Activated CD8-positive, alpha-beta memory T cell treated with anti-CD3 and anti-CD28 coated beads for 36 hours (primary cell): ENCODE measurements at regions not wholly inside any gene's neighbourhood (a gene's known extent, or its start where the extent isn't known, plus 50 kb on each side); places are given as distances from the start of the nearest gene placed in this dataset.

Source experiments
- CTCF ChIA-PET: fragments of 350-600 bp; sonication (Branson Sonifier 250); formaldehyde crosslinking; loops from one replicate; lab custom pipeline; 2021; ENCODE audit warnings: antibody characterized with exemption; lab: Charles Lee
- POLR2A ChIA-PET: fragments of 350-600 bp; sonication (Branson Sonifier 250); formaldehyde crosslinking; loops from one replicate; lab custom pipeline; 2021; ENCODE audit warnings: antibody characterized with exemption; lab: Charles Lee

DNA sequence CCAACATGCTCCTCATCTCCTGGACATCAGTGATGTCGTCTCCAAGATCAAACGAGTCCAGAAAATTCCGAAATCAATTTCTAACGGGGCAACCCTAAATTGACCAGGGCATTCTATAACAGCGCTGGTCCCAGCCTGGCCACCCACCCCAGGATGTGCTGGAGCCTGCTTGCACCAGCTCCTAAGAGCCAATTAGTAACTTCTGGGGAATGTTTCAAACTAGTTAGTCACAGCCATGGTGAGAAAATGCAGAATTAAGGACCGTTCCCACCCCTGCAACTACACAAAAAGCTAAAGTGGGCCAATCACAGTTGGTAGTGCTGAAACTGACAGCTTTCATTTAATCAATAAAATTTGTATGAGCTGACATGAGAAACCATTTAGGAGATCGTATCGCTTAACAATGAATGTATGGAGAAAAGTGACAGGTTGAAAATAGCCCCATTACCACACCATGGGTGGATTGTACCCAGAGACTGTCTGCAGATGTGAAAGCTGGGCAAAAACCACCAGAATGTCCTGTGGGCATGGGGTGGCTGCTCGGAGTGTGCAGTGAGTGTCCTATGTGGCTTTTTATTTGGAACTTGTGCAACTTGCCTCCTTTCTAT, 165.7 kb upstream of the AFDN start:
- POLR2A ChIA-PET = no interaction called here

GRCh38 chr6:167661552-167662044, 165.1 kb upstream of the AFDN start:
- ChIA-PET POLR2A (no interaction called here), CTCF (no interaction called here)

More for the DNA sequence above, 165.7 kb upstream of the AFDN start:
- CTCF ChIA-PET = interaction anchor here (0.6 kb wide), 1 partner anchor 12 kb away, joined by 4 read pairs; no protein-coding TSS in a partner anchor

DNA sequence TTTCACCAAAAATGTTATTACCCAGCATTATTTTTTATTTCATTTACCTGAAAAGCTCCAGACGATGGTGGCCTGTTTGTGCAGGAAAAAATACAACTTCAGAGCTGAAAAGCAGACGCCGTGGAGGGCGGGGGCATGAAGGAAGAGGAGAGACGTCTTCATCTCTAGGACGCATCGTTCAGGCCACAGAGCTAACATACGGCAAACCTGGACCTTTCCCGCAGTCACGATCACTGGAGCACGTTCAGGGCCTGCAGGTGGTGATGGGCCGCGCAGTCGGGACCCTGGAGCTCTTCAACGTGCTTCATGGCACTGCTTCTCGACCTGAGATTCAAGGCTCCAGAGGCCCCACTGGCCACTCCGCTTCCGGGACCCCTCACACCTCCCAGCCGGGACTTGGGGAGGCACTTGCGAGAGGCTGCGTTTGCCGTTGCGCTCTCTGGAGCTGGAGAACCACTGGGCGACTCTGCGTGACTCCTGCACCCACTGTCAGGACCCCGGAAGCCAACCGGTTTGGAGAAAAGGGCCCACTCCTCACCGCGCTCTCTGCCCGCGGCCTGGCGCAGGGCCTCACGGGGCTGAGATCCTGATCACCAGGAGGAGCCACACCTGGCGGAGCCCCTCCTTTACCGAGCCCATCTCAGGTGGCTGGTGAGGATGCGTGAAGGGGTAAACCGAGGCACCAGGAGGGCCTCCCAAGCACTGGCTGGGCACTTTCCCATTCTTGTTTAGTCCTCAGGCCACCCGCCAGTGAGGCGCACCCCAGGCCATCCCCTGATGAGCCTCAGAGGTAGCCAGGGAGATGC, 164.4 kb upstream of the AFDN start:
- ChIA-PET POLR2A (no interaction called here), CTCF (no interaction called here)

DNA sequence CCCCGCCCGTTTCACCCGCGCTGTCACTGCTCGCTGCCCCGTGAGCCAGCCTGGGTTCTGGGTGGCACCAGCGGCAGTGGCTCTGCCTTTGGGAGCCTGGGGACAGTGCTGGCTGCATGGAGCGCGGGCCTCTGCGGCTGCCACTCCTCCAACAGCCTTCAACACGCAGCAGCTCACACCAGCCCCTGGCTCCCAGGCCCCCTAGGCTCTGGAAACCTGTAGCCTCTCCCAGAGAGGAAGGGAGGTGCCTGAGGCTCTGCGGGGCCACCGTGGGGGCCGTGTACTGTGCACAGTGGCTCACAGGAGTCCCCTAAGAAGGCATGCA, 163.9 kb upstream of the AFDN start:
- POLR2A ChIA-PET = no interaction called here
- CTCF ChIA-PET = no interaction called here

GRCh38 chr6:167663316-167663715, 163.4 kb upstream of the AFDN start:
- ChIA-PET CTCF (no interaction called here), POLR2A (no interaction called here)

- CTCF ChIA-PET = no interaction called here
These were observed 162.8 kb upstream of the AFDN start for GRCh38 chr6:167663784-167664443.

DNA sequence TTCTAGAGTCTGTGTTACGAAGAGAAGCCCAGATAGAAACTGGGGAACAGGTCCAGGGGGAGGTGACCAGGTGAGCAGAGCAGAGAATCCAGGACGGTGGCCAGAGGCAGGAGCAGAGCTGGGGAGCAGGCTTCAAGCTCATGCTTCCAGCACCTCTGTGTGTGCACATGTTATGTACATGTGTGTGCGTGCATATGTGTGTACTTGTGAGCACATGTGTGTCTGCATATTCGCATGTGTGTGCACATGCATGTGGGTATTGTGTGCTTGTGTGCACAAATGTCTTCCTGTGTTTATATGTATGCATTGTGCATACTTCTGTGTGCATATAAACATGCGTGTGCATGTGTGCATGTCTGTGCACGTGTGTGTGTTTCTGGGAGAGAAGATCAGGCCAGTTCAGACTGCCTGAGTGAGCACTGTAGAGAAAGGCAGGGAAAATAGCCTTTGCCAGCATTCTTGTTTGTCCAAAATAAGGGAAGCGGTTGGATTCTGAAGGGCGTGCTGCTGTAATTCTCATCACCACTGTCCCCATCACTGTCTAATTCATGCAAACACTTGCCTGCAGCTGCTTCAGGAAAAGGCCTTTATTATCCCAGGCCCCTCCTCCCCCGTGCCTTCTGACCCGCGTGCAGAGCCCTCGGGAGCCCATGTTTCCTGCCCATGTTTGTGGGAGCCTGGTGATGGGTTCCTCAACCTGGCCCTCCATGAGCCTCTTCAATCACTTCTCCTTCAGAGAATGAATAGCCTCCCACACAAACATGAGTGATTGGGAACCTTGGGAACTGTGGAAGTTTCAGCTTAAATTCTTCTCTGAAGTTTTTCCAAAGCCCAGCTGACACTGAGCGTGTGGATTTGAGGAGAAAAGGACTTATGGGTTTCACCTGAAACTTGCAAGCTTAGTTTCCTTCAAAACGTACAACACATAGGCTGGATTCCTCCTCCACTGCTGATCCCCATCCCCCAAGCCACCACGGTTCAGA, 161.7 kb upstream of the AFDN start:
- POLR2A ChIA-PET = no interaction called here
- CTCF ChIA-PET = no interaction called here

More at GRCh38 chr6:167663784-167664443, 162.8 kb upstream of the AFDN start:
- POLR2A ChIA-PET = no interaction called here

DNA sequence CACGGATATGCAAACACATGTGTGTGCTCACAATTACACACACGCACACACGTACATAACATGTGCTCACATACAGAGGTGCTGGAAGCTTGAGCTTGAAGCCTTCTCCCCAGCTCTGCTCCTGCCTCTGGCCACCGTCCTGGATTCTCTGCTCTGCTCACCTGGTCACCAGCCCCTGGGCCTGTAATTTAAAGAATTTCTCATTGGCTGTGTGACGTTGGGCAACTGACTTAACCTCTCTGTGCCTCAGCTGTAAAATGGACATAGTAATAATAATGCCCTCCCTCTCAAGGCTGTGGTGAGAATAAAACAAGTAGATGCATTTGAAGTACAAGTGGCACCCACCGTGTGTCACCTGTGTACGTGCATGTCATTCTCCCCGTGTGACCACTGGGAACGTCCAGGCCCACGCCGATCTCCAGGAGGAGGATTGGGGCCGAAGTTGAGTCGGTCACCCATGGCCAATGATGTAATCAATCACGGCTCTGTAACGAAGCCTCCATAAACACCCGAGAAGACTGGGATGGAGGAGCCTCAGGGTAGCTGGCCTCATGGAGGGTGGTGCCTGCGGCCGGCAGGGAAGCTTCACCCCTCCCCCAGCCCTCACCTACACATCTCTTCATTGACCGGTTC, 160.9 kb upstream of the AFDN start:
- CTCF ChIA-PET = no interaction called here
- POLR2A ChIA-PET = no interaction called here

- ChIA-PET CTCF (no interaction called here), POLR2A (no interaction called here)
These were observed 160.0 kb upstream of the AFDN start for GRCh38 chr6:167666571-167667203.

DNA sequence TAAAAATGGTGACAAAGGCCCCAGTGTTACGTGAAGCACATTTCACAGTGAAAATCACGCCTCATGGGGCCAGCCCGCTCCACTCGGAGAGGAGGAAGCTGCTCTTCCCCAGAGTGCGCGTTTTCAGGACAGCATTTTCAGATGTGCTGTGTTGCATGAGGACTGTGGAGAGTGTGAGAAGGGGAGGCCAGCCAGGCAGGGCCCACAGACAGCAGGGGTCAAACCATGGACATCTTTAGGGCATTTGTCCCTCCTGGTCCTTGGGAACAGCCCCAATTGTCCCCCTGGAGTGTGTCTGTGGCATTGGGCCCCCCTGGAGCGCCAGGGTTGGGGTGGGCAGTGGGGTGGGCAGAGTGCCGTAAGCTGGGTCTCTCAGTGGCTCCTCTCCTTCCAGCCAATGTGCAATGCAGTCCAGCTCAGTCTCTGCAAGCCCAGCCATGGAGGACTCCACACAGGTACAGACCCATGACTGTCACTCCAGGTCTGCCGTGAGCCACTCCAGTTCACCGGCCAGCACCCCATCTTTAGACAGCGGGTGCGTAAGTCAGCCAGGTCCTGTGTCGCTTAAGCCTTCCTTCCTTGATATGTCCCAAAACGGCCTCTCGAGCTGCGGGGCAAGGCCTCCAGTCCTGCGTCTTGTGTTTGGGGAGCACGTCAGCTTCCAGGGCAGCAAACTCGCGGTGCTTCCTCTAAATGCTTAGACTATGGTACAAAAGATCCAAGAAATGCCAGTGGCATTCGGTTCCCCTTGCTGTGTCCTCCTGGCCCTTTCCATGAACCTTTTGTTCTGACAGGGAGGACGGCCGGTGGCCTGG, 159.3 kb upstream of the AFDN start:
- POLR2A ChIA-PET = no interaction called here
- CTCF ChIA-PET = no interaction called here

DNA sequence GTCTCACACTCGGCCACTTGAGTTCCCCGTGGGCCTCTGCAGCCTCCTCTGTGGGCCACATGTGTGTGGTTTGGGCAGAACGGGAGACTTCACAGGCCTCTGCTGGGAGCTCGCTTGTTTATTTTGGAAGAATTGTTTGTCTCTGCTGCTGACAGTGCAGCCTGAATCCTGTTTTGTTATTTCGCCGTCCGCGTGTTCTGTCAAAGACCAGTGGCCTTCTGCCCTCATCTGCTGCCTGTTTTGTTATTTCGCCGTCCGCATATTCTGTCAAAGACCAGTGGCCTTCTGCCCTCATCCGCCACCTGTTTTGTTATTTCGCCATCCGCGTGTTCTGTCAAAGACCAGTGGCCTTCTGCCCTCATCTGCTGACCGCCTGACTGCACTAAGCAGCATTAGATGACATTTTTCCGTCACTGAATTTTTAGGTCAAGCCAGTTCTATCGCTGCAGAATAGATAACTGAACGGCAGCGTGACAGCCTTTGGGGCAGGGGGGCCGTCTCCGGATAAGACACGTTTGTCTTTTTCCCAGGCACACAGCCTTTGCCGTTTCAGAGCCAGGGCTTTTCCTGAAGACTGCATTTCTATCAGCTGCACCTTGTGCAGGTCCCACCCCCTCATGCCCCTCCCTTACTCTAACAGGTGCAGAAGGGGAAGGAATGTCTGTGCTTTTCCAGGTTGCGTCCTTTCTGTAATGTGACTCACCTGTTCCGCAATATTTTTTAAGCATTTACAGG, 158.5 kb upstream of the AFDN start:
- CTCF ChIA-PET = no interaction called here
- POLR2A ChIA-PET = no interaction called here

DNA sequence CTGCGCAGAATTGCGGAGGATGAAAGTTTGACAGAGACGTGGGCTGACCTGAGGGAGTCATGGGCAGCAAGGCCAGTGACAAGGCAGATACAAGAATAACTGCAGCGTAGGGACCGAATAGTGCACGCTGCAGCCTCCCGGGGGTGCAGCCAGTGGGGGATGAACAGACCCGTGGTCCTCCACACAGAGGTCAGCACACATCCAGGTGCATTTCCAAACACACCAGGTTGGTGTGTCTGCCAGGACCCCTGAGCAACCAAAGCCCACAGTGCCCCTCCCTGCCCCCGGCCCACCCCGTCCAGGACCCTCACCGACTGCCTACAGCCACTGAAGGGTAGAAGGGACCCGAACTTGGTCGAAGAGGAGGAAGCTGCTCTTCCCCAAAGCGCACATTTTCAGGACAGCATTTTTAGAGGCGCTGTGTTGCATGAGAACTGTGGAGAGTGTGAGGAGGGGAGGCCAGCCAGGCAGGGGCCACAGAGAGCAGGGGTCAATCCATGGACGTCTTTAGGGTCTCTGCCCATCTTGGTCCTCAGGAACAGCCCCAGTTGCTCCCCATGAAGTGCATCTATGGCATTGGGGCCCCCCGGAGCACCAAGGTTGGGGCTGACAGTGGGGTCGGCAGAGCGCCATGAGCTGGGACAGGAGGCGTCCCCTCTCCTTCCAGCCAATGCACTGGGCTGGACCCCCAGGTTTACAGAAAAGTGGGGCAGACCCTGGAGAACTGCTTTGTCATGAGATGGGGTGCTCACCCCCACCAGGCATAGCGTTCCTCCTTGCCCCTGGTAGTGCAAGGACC, 157.8 kb upstream of the AFDN start:
- POLR2A ChIA-PET = no interaction called here
- CTCF ChIA-PET = no interaction called here

DNA sequence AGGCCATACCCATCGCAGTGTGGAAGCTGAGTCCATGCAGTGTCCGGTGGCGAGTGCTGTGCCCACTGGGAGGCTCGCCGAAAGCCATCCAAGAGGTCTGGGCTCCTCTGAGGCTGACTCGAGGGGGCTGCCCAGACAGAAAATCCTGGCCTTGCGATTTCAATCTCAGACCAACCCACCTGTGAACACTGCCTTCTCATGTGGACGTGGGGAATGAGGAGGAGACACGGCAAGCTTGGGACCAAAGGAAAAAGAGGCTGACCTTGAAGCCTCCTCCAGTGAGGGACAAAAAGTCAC, 157.2 kb upstream of the AFDN start:
- CTCF ChIA-PET = no interaction called here

DNA sequence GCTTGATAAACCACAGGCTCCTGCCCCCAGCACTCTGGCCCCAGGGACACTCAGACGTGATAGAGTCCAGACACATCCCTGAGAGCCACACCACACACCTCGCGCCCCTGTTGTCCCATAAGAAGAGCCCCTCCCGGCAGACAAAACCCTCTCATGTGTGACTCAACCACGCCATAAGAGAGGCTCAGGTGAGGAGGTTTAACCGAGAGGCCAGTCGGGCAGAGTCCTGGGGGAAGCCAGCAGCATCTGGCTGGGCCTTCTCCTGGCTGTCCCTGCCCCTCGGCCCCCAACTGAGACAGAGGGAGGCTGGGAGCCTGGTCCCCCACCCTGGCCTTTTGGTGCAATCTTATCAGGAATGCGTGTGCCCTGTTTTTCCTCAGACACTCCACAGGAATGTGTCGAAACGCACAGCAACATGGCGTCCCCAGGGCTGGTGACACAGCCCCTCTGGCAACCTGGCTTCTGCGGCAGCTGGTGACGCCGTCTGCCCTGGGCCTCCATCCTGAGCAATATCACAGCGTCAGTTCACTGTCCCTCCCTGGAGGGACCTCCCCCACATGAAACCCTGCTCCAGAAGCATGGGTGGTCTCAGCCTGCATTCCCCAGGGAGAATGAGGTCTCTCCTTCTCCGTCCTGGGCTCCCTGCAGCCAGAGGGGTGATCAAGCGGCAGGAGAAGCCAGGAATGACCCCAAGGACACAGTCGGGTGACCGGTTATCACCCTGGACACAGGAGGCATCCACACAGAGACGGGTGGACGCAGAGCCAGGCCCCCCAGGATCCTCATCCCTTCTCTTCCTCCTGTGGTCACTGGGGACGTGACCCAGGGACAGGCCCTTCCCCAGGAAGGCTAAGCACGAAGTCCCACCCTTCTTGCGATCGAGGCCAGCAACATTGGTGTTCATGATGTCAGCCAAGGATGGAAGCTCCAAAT, 156.6 kb upstream of the AFDN start:
- ChIA-PET CTCF (no interaction called here), POLR2A (no interaction called here)

More for the DNA sequence above, 157.2 kb upstream of the AFDN start:
- POLR2A ChIA-PET = no interaction called here

DNA sequence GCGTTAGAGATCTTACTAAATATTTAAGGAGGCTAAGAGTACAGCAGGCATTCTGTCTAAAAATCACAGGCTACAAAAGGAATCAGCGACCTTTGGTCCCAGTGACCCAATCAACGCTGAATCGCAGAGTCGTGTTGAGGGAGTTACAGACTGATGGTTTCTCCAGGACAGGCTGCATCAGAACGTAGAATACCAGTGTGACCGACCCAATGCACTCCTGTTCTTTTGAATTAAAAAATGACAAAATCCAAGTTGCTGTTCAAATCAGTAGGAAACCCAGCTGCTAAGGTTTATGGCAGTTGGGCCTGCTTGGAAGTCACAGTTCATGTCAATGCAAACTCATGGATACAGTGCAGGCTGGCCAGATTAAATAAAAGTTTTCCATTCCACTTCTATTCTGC, 155.8 kb upstream of the AFDN start:
- ChIA-PET CTCF (no interaction called here), POLR2A (no interaction called here)
